ENCODE measurements at regions not wholly inside any gene's neighbourhood (a gene's known extent, or its start where the extent isn't known, plus 50 kb on each side); places are given as distances from the start of the nearest gene placed in this dataset.

- TF ChIP-seq CREM (IDR thresholded peaks at IDR 0.05) (no peak), CREM (CRISPR knock-in tag; IDR thresholded peaks at IDR 0.05) (no peak), E2F1 (CRISPR knock-in tag; IDR thresholded peaks at IDR 0.05) (no peak), PAXIP1 (CRISPR knock-in tag; conservative IDR thresholded peaks at IDR 0.05) (no peak), POLR2AphosphoS2 (IDR thresholded peaks at IDR 0.05; ENCODE audit: low read depth, low read length) (no peak)
These were observed 167.6 kb upstream of the NYAP2 start for GRCh38 chr2:225231900-225232299.
